DMS114 treated with DMSO at 0.1 percent for 48 hours (cell line): ENCODE measurements at regions not wholly inside any gene's neighbourhood (a gene's known extent, or its start where the extent isn't known, plus 50 kb on each side); places are given as distances from the start of the nearest gene placed in this dataset.
"Not testable (repeated sequence)": the region's sequence is repeated elsewhere in the genome, so short reads cannot be mapped to it uniquely, and the experiment has no call there.

ENCODE experiments used
- DNase-seq: peaks from one replicate; lab custom pipeline; 2025; ENCODE audit not compliant: unreplicated experiment; lab: John Stamatoyannopoulos, UW

DNA sequence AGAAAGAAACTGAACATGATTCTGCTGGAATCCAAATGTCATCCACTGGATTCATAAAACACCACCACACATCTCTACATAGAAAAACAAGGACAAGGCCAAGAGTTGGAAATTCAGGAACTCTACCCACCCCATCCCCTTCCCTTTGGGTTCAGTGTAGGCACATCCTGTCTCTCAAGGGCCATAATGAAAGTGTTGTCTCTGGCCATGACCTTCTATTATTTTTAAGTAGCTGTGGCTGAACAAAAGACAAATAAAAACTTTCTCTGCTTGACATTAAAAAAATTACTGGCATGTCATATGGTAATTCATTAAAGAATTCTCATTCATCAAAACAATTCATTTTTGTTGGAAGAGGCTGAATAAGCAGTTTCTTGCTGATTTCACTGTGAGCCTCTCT is 54.9 kb upstream of the ZBTB18 start:
- DNase-seq: no peak

DNA sequence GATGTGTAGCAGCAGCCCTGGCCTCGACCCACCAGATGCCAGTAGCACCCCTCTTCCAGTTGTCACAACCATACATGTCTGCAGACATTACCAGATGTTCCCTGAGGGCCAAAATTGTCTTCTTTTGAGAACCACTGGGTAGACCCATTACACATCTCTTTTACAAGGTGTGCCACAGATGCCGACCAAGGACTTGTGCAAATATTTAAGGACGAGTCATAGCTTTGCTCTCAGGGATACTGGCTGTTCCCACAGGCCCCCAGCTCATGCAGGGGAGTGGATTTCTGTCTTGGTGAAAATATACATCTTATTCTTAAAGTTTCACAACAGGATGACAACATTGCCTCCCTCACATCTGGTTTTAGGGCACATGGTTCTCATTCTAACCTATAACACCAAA is 59.4 kb upstream of the ZBTB18 start:
- no peak for DNase-seq

DNA sequence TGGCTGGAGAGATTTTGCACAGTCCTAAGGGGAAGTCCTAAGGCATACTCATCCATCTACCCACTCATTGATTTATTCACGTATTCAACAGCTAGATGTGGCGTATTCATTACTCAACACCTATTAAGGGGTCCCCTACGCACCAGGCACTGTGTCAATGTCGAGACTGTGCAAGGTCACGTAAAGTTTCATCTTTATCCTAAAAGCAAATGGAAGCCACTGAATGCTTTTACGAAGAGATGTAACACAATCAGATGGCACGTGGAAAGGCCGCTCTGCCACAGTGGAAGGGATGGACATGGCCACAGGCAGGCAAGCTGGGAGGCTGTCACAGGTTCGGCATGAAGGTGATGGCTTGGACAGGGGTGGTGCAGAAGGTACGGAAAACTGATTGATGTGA is 66.3 kb upstream of the ZBTB18 start:
- DNase-seq: no peak

GRCh38 chr1:243982447-243983018 is 68.5 kb upstream of the ZBTB18 start:
- DNase-seq: no peak

GRCh38 chr1:243980471-243980870 is 70.6 kb upstream of the ZBTB18 start:
- DNase-seq: no peak

- DNase-seq: no peak
Measured at GRCh38 chr1:243980071-243980470, 71.0 kb upstream of the ZBTB18 start.

DNA sequence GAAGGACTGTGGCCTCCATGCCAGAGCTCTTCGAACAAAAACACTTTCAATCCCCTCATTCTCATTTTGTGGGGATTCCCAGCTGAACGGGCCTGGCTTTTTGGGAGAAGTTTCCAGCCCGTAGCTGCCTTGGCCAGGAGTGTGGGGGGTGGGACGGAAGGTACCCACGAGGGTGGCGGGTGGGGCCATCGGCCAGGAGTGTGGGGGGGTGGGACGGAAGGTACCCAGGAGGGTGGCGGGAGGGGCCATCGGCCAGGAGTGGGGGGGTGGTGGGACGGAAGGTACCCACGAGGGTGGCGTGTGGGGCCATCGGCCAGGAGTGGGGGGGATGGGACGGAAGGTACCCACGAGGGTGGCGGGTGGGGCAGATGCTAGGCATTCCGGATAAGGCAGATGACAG is 71.7 kb upstream of the ZBTB18 start:
- no peak for DNase-seq

GRCh38 chr1:243977094-243977493 is 74.0 kb upstream of the ZBTB18 start:
- no peak for DNase-seq

DNA sequence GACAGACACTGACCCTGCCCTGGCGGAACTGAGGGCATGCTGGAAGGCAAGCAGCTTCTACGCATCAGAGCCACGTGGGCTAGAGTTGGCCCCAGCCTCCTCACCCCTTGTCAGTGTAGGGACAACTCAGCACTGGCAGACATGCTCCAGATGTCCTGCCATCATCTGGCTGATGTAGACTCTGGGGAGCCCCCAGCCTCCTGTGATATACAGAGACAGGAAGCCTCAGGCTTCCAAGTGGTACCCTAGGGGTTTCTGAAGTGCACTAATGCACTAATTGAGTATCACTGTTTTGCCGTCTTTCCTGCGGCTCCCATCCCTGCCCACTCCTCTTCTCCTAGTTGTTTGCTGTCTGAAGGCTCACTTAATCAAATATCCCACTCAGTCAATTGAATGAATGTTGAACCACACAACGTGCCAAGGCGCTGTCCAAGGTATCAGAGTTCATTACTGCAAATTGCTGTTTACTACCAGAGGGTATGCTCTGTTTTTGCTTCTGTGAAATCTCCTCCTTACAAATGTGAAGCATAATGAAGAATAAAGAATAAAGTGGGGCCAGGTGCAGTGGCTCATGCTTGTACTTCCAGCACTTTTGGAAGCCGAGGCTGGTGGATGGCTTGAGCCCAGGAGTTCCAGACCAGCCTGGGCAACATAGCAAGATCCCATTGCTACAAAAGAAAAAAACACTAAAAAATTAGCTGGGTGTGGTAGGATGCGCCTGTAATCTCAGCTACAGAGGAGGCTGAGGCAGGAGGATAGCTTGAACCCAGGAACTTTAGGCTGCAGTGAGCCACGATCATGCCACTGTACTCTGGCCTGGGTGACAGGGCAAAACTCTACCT is 76.4 kb upstream of the ZBTB18 start:
- DNase-seq: no peak

DNA sequence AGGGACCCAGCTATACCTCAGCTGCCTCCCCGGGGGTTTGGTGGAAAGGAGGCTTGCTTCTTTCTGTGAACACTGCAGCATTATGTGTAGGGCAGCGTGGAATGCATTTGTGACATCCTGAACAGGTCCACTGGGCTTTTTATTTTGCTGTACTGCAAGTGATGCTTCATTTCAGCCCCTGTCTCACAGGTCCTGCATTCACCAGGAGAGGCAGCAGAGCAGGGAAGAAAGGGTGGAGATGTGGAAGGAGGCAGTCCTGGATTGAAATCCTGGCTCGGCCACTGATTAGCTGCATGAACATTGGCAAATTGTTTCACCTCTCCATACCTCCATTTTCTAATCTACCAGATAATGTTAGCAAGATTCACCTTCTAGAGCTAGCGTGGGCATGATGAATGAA is 77.9 kb upstream of the ZBTB18 start:
- DNase-seq: no peak

GRCh38 chr1:243970077-243970476 is 81.0 kb upstream of the ZBTB18 start:
- no peak for DNase-seq

DNA sequence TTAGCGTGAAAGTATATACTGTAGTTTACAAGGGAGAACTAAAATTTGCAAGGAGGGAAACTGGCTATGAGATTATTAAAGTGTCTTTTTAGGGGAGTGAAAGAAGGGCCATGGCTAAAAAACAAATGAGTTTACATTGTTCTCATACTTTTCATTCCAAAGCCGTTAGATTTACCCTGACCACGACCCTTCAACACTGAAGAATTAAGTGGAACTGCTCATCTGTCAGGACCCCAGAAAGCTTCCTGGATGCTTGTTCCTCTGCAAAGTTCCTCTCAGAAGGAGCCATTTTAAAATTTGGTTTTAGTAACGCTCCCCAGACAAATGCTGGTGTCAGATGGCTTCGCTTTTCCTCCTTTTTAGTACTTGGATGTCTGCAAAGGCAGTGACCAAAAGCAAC is 82.7 kb upstream of the ZBTB18 start:
- no peak for DNase-seq

GRCh38 chr1:243964915-243965314 is 86.2 kb upstream of the ZBTB18 start:
- no peak for DNase-seq

- no peak for DNase-seq
Measured at GRCh38 chr1:243963571-243963970, 87.5 kb upstream of the ZBTB18 start.

- DNase-seq: no peak
Measured at GRCh38 chr1:243962541-243962940, 88.5 kb upstream of the ZBTB18 start.

GRCh38 chr1:243959998-243960397 is 91.1 kb upstream of the ZBTB18 start:
- no peak for DNase-seq

DNA sequence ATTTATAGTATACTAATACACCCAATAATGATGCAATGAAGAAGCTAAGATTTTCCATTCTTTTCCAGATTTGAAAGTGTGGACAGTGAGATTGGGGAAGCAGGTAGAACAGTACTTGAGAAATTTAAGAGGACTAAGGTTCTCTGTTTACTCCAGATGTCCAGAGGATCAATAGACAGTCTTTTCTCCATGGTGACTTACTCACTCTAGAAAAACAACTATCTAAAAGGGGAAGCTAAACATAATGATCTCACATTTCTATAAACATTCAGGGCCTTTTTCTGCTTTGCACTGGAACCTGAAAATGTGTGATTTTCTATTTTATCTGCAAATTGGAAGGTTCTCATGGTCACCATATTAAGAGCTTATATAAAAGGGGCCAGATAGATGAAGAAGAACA is 93.9 kb upstream of the ZBTB18 start:
- no peak for DNase-seq

DNA sequence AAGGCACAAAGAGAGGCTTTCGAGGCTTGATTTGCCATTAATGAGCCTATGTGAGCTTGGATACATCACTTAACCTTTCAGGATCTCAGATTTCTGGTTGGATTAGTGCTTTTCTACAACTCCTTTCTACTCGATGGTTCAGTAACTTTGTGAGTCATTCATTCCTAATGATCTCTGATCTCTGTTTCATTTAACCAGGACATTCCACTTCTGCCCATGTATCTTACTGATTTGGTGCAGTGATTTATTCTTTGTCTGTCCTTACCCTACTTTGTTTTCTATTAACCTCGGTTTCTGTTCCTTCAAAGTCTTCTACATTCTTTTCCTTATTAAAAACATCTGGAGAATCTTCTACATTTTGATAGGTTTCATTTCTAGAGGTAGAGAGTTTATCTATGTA is 94.6 kb upstream of the ZBTB18 start:
- no peak for DNase-seq

- DNase-seq: not testable (repeated sequence)
Measured at GRCh38 chr1:243951207-243951606, 99.9 kb upstream of the ZBTB18 start.

DNA sequence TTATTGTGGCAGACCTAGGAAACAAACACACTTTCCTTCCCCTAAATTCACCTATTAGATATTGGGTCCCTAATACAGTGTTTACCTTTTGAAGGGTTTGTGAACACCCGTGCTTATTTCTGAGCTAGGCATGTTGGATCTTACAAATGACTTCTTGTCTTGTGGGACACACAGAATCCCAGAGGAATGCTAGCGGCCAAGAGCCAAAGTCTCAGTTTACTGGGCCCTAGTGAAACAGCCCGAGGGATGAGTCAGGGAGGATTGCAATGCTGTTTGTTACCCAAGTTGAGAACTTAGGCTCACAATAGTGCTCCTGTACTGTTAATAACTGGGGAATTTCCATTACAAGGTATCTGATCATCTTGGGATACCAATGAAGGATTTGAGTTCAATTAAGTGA is 100.1 kb upstream of the AKT3 start:
- no peak for DNase-seq

GRCh38 chr1:243946946-243947345 is 96.9 kb upstream of the AKT3 start:
- DNase-seq: no peak

DNA sequence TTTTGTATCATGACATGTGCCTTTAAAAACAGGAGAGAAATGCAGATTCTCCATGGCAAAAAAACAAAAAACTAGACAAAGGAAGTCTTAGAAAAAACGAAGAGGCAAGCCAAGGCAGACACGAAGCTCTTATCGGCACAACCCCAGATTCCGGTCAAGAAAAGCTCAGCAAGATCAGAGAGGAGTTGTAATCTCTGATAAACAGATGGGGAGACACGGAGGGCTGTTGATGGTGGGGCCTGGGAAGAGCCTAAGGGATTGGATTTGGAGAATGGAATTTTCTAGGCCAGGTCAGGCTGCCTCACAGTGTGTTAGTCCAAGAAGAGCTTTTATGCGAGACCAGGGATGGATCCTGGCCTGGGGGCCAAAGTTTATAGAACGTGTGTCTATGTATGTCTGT is 96.2 kb upstream of the AKT3 start:
- DNase-seq: no peak

DNA sequence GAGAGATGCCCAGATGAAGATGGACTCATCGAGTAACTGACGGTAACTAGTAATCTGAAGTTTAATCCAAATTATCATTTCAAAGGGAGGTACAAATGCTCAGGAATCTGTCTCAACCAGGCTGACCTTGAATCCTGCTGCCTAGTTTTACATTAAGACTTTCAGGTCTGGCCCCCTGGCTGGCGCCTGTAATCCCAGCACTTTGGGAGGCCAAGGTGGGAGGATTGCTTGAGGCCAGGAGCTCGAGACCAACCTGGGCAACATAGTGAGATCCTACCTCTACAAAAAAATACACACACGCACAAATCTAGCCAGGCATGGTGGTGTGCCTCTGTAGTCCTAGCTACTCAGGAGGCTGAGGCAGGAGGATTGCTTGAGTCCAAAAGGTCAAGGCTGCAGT is 95.7 kb upstream of the AKT3 start:
- DNase-seq: no peak
